Right lobe of liver (tissue), 4 donors: ENCODE measurements at regions not wholly inside any gene's neighbourhood (a gene's known extent, or its start where the extent isn't known, plus 50 kb on each side); places are given as distances from the start of the nearest gene placed in this dataset.

Source experiments
- POLR2A ChIP-seq: fragments of 450-650 bp; IDR thresholded peaks from one replicate; pipeline ENCODE4 v1.6.1; 2017; ENCODE audit warnings: antibody characterized with exemption, mild to moderate bottlenecking
- TF ChIP-seq, protein P1 (sequence below), 4 donors: fragments of 200-600 bp in 3 of 4; fragments of 450-650 bp in 1 of 4; IDR thresholded peaks; one replicate each; pipeline versions ENCODE4 v1.5.1 to v1.8.0; 2016 to 2022; ENCODE audit warnings: antibody characterized with exemption in 4 of 4, mild to moderate bottlenecking in 2 of 4
- donor health status: DM: no; HTN: no; CAD: no.
- donor health status: DM: no; HTN: no; CAD: no.
- donor health status: DM: no; HTN: yes; CAD: no.

DNA sequence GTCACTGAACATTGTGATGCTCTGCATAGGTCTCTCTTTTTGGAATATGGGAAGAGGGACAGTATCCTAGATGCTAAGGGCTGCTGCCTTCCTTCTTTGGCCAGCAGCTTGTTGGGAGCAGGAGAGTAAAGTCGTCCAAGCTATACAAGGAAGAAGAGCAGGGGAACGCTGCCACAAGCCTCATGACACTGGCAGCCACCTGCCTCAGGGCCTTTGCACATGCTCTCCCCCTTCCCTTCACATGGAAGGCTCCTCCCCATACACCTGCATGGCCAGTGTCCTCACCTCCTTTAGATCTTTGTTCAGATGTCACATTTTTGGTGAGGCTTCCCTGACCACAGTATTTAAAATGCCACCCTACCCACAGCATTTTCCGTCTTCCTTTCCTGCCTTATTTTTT lies 78.1 kb upstream of the CRHR1 start:
- TF ChIP-seq, protein P1, sequence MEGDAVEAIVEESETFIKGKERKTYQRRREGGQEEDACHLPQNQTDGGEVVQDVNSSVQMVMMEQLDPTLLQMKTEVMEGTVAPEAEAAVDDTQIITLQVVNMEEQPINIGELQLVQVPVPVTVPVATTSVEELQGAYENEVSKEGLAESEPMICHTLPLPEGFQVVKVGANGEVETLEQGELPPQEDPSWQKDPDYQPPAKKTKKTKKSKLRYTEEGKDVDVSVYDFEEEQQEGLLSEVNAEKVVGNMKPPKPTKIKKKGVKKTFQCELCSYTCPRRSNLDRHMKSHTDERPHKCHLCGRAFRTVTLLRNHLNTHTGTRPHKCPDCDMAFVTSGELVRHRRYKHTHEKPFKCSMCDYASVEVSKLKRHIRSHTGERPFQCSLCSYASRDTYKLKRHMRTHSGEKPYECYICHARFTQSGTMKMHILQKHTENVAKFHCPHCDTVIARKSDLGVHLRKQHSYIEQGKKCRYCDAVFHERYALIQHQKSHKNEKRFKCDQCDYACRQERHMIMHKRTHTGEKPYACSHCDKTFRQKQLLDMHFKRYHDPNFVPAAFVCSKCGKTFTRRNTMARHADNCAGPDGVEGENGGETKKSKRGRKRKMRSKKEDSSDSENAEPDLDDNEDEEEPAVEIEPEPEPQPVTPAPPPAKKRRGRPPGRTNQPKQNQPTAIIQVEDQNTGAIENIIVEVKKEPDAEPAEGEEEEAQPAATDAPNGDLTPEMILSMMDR (IDR thresholded peaks at IDR 0.05) = no peak
- TF ChIP-seq POLR2A = no peak
